ENCODE measurements at regions not wholly inside any gene's neighbourhood (a gene's known extent, or its start where the extent isn't known, plus 50 kb on each side); places are given as distances from the start of the nearest gene placed in this dataset.

GRCh38 chr5:109929376-109929775 is 239.6 kb downstream of the MAN2A1 start:
- DNase-seq = peak; percentile 45

GRCh38 chr5:109929911-109930310 is 240.2 kb downstream of the MAN2A1 start:
- peaks cover 54% of the 10 kb centered on the region for H3K36me3 ChIP-seq
- H3K4me3 ChIP-seq (ENCODE audit: low read depth, low read length) = no peak overlapping the region
- DNase-seq = no peak
- H3K9me3 ChIP-seq (ENCODE audit: severe bottlenecking) = no peaks in the 10 kb centered on the region
- no peak for TF ChIP-seq CTCF (IDR thresholded peaks at IDR 0.05; ENCODE audit: low read depth, low read length)
- no peak overlapping the region for H3K27ac ChIP-seq
- H3K27me3 ChIP-seq (ENCODE audit: insufficient read depth, low read depth, severe bottlenecking) = no peaks in the 10 kb centered on the region

More at GRCh38 chr5:109929376-109929775, 239.6 kb downstream of the MAN2A1 start:
- H3K9me3 ChIP-seq (ENCODE audit: severe bottlenecking) = no peaks in the 10 kb centered on the region
- peaks cover 59% of the 10 kb centered on the region for H3K36me3 ChIP-seq
- H3K4me3 ChIP-seq (ENCODE audit: low read depth, low read length) = no peak overlapping the region
- no peak for TF ChIP-seq CTCF (IDR thresholded peaks at IDR 0.05; ENCODE audit: low read depth, low read length)
- H3K27ac ChIP-seq = no peak overlapping the region
- H3K27me3 ChIP-seq (ENCODE audit: insufficient read depth, low read depth, severe bottlenecking) = no peaks in the 10 kb centered on the region

GRCh38 chr5:109931049-109931780 is 241.5 kb downstream of the MAN2A1 start:
- DNase-seq = no peak
- no peak overlapping the region for H3K27ac ChIP-seq
- no peaks in the 10 kb centered on the region for H3K9me3 ChIP-seq (ENCODE audit: severe bottlenecking)
- no peak overlapping the region for H3K4me3 ChIP-seq (ENCODE audit: low read depth, low read length)
- H3K27me3 ChIP-seq (ENCODE audit: insufficient read depth, low read depth, severe bottlenecking) = no peaks in the 10 kb centered on the region
- no peak for TF ChIP-seq CTCF (IDR thresholded peaks at IDR 0.05; ENCODE audit: low read depth, low read length)
- H3K36me3 ChIP-seq = peaks cover 43% of the 10 kb centered on the region

- Histone ChIP-seq H3K9me3 (ENCODE audit: severe bottlenecking) (no peaks in the 10 kb centered on the region), H3K27me3 (ENCODE audit: insufficient read depth, low read depth, severe bottlenecking) (no peaks in the 10 kb centered on the region), H3K27ac (no peak overlapping the region), H3K4me3 (ENCODE audit: low read depth, low read length) (no peak overlapping the region), H3K36me3 (peaks cover 44% of the 10 kb centered on the region)
- no peak for TF ChIP-seq CTCF (IDR thresholded peaks at IDR 0.05; ENCODE audit: low read depth, low read length)
- DNase-seq = no peak
These were observed 246.2 kb downstream of the MAN2A1 start for GRCh38 chr5:109935833-109936490.

GRCh38 chr5:109936996-109937395 is 247.3 kb downstream of the MAN2A1 start:
- Histone ChIP-seq H3K27ac (no peak overlapping the region), H3K4me3 (ENCODE audit: low read depth, low read length) (no peak overlapping the region), H3K36me3 (peaks cover 34% of the 10 kb centered on the region), H3K27me3 (ENCODE audit: insufficient read depth, low read depth, severe bottlenecking) (no peaks in the 10 kb centered on the region), H3K9me3 (ENCODE audit: severe bottlenecking) (no peaks in the 10 kb centered on the region)
- no peak for TF ChIP-seq CTCF (IDR thresholded peaks at IDR 0.05; ENCODE audit: low read depth, low read length)
- no peak for DNase-seq
